SK-N-SH (cell line): ENCODE measurements at regions not wholly inside any gene's neighbourhood (a gene's known extent, or its start where the extent isn't known, plus 50 kb on each side); places are given as distances from the start of the nearest gene placed in this dataset.

ENCODE experiments used
- CHD2 ChIP-seq: fragments of 150-350 bp; IDR thresholded peaks from 2 replicates; pipeline ENCODE4 v1.6.1; 2018; ENCODE audit warnings: low read length; ENCODE audit not compliant: partially characterized antibody
- CTCF ChIP-seq: fragments of 200-600 bp; sonication (generic); IDR thresholded peaks from 2 replicates; pipeline ENCODE4 v1.6.1; 2017; ENCODE audit warnings: antibody characterized with exemption, mild to moderate bottlenecking, moderate library complexity
- EP300 ChIP-seq, 2 experiments: IDR thresholded peaks; 2 replicates each; pipeline versions ENCODE4 v1.4.0 to v1.6.1; 2012; ENCODE audit warnings: borderline replicate concordance in 1 of 2, low read depth in 1 of 2, low read length in 1 of 2
- EZH2phosphoT487 ChIP-seq: fragments of 200-600 bp; sonication (generic); IDR thresholded peaks from 2 replicates; pipeline ENCODE4 v1.6.1; 2017; ENCODE audit warnings: low read depth, mixed run types, mild to moderate bottlenecking, antibody characterized with exemption, moderate library complexity, borderline replicate concordance
- MXI1 ChIP-seq: IDR thresholded peaks from 2 replicates; pipeline ENCODE4 v1.6.1; 2012; ENCODE audit warnings: mild to moderate bottlenecking, low read depth, low read length, improper control_type of control experiment
- SIN3A ChIP-seq: IDR thresholded peaks from 2 replicates; pipeline ENCODE4 v1.6.1; 2012; ENCODE audit warnings: low read depth, mild to moderate bottlenecking, low read length, moderate library complexity, borderline replicate concordance
- TAF1 ChIP-seq: IDR thresholded peaks from 2 replicates; pipeline ENCODE4 v1.6.1; 2012; ENCODE audit warnings: low read depth, mild to moderate bottlenecking, low read length, moderate library complexity, borderline replicate concordance
- USF1 ChIP-seq: IDR thresholded peaks from 2 replicates; pipeline ENCODE4 v1.4.0; 2012; ENCODE audit warnings: low read depth, borderline replicate concordance

GRCh38 chr3:110968076-110968475, 103.5 kb upstream of the NECTIN3 start:
- TF ChIP-seq CTCF (no peak), USF1 (no peak), SIN3A (no peak), EZH2phosphoT487 (no peak), CHD2 (no peak), TAF1 (no peak), MXI1 (no peak), EP300 (IDR thresholded peaks at IDR 0.05; ENCODE audit: borderline replicate concordance in 1 of 2, low read depth in 1 of 2, low read length in 1 of 2) (no peak)
